HCT116 (cell line): ENCODE measurements at regions not wholly inside any gene's neighbourhood (a gene's known extent, or its start where the extent isn't known, plus 50 kb on each side); places are given as distances from the start of the nearest gene placed in this dataset.

Source experiments
- ATAC-seq: fragments of 200-7000 bp; cut with Tn5 transposase; 2 replicates; pipeline ENCODE4 v1.9.1; 2020; ENCODE audit warnings: mild to moderate bottlenecking, moderate library complexity
- BruUV-seq: library from RNA; stranded (reverse); fragments of 400-500 nt; replicated peaks from 2 replicates; lab custom pipeline; 2021; lab: Mats Ljungman, UMichigan
- CTCF ChIA-PET: fragments of 300-600 bp; sonication (Branson Sonifier 250); formaldehyde crosslinking; loops from one replicate; lab custom pipeline; 2021; ENCODE audit warnings: antibody characterized with exemption; lab: Charles Lee
- POLR2A ChIA-PET: fragments of 300-600, 350-600 bp; sonication (Branson Sonifier 250); formaldehyde crosslinking; loops from one replicate; lab custom pipeline; 2021; ENCODE audit warnings: antibody characterized with exemption; lab: Charles Lee
- RAD21 ChIA-PET, 2 experiments: fragments of 300-600 bp; sonication (Branson Sonifier 250); formaldehyde crosslinking; loops; one replicate each; lab custom pipeline; 2023; ENCODE audit warnings: low total read pairs in 2 of 2; ENCODE audit not compliant: uncharacterized antibody in 2 of 2, unreplicated experiment in 2 of 2, low non-redundant PET in 1 of 2; lab: Charles Lee
- DNase-seq: peaks from one replicate; pipeline ENCODE4 v3.0.0-alpha.2; 2010; ENCODE audit warnings: low read depth, low spot score
- H2AFZ ChIP-seq: fragments of 200-600 bp; shearing (Covaris generic), sonication (generic); 2 replicates; pipeline ENCODE4 v1.6.1; 2017; ENCODE audit warnings: low read depth, mixed run types, mixed read lengths, antibody characterized with exemption, low read length; ENCODE audit not compliant: poor library complexity, severe bottlenecking
- H3K27ac ChIP-seq: 2 replicates; pipeline ENCODE4 v1.5.1; 2012; ENCODE audit warnings: low read depth, low read length
- H3K27me3 ChIP-seq: fragments of 200-600 bp; sonication (generic); 2 replicates; pipeline ENCODE4 v1.6.1; 2016; ENCODE audit warnings: mixed run types, low read length, mixed read lengths; ENCODE audit not compliant: insufficient read depth
- H3K36me3 ChIP-seq, 2 experiments: fragments of 200-500 bp in 1 of 2; fragments of 200-600 bp in 1 of 2; sonication (Bioruptor generic) in 1 of 2; sonication (generic) in 1 of 2; 2 replicates each; pipeline versions ENCODE4 v1.5.1 to v1.6.1; 2014 to 2016; ENCODE audit warnings: low read length in 2 of 2, inconsistent platforms in 1 of 2, mixed read lengths in 1 of 2, mixed run types in 1 of 2; ENCODE audit not compliant: insufficient read depth in 2 of 2, control insufficient read depth in 1 of 2
- H3K4me1 ChIP-seq, 2 experiments: fragments of 200-600 bp in 1 of 2; sonication (generic) in 1 of 2; 2 replicates each; pipeline versions ENCODE4 v1.5.1 to v1.6.1; 2012 to 2017; ENCODE audit warnings: low read length in 2 of 2, inconsistent platforms in 1 of 2, mild to moderate bottlenecking in 1 of 2, mixed read lengths in 1 of 2, mixed run types in 1 of 2, moderate library complexity in 1 of 2; ENCODE audit not compliant: insufficient read depth in 2 of 2, control insufficient read depth in 1 of 2
- H3K4me2 ChIP-seq: fragments of 200-600 bp; sonication (generic); 2 replicates; pipeline ENCODE4 v1.6.1; 2017; ENCODE audit warnings: mixed run types, low read length, mixed read lengths
- H3K4me3 ChIP-seq, 2 experiments: fragments of 200-600 bp in 1 of 2; sonication (generic) in 1 of 2; replicated peaks in 1 of 2; 2 replicates each; pipeline ENCODE4 v1.5.1; 2011 to 2016; ENCODE audit warnings: low read length in 2 of 2, control low read depth in 1 of 2, low read depth in 1 of 2, mild to moderate bottlenecking in 1 of 2, mixed read lengths in 1 of 2, mixed run types in 1 of 2
- H3K79me2 ChIP-seq: fragments of 200-600 bp; sonication (generic); 2 replicates; pipeline ENCODE4 v1.6.1; 2017; ENCODE audit warnings: mild to moderate bottlenecking, mixed run types, low read length, moderate library complexity, mixed read lengths; ENCODE audit not compliant: insufficient read depth
- H3K9ac ChIP-seq: fragments of 200-600 bp; sonication (generic); 2 replicates; pipeline ENCODE4 v1.6.1; 2016; ENCODE audit warnings: low read length, mixed read lengths
- H3K9me2 ChIP-seq: fragments of 200-600 bp; sonication (generic), shearing (Covaris generic); 2 replicates; pipeline ENCODE4 v1.6.1; 2017; ENCODE audit warnings: mixed run types, mild to moderate bottlenecking, moderate library complexity; ENCODE audit not compliant: insufficient read depth
- H3K9me3 ChIP-seq, 2 experiments: fragments of 200-500 bp in 1 of 2; fragments of 200-600 bp in 1 of 2; sonication (Bioruptor generic) in 1 of 2; sonication (generic) in 1 of 2; 2 replicates each; pipeline ENCODE4 v1.6.1; 2014 to 2017; ENCODE audit warnings: low read length in 2 of 2, mixed read lengths in 2 of 2, inconsistent platforms in 1 of 2, low read depth in 1 of 2, mild to moderate bottlenecking in 1 of 2, mixed run types in 1 of 2, moderate library complexity in 1 of 2; ENCODE audit not compliant: control insufficient read depth in 1 of 2, insufficient read depth in 1 of 2
- H4K20me1 ChIP-seq: fragments of 200-600 bp; sonication (generic), shearing (Covaris generic); 2 replicates; pipeline ENCODE4 v1.6.1; 2017; ENCODE audit warnings: mixed run types, mild to moderate bottlenecking, moderate library complexity; ENCODE audit not compliant: insufficient read depth
- CEBPB ChIP-seq: IDR thresholded peaks from 2 replicates; pipeline ENCODE4 v1.6.1; 2012; ENCODE audit warnings: low read depth
- EGR1 ChIP-seq: IDR thresholded peaks from 2 replicates; pipeline ENCODE4 v1.6.1; 2012; ENCODE audit warnings: low read depth
- ELF1 ChIP-seq: IDR thresholded peaks from 2 replicates; pipeline ENCODE4 v1.6.1; 2012; ENCODE audit warnings: low read depth, borderline replicate concordance
- EZH2phosphoT487 ChIP-seq: fragments of 200-600 bp; IDR thresholded peaks from 2 replicates; pipeline ENCODE4 v1.6.1; 2018; ENCODE audit warnings: antibody characterized with exemption, borderline replicate concordance
- MAX ChIP-seq: IDR thresholded peaks from 2 replicates; pipeline ENCODE4 v1.6.1; 2012
- POLR2A ChIP-seq: IDR thresholded peaks from 2 replicates; pipeline ENCODE4 v1.7.0; 2011; ENCODE audit warnings: borderline replicate concordance; ENCODE audit not compliant: insufficient read depth, insufficient read length; ENCODE audit errors: extremely low read depth
- POLR2AphosphoS5 ChIP-seq: IDR thresholded peaks from 2 replicates; pipeline ENCODE4 v1.6.1; 2011; ENCODE audit warnings: mild to moderate bottlenecking, low read depth, low read length, moderate library complexity
- REST ChIP-seq: IDR thresholded peaks from 2 replicates; pipeline ENCODE4 v1.6.1; 2012; ENCODE audit warnings: low read depth
- SIN3A ChIP-seq: IDR thresholded peaks from 2 replicates; pipeline ENCODE4 v1.6.1; 2012; ENCODE audit warnings: low read depth
- SRF ChIP-seq: IDR thresholded peaks from 2 replicates; pipeline ENCODE4 v1.6.1; 2012; ENCODE audit warnings: low read depth
- TCF7L2 ChIP-seq: IDR thresholded peaks from 2 replicates; pipeline ENCODE4 v1.7.0; 2011; ENCODE audit warnings: borderline replicate concordance, inconsistent platforms; ENCODE audit not compliant: insufficient read depth, insufficient read length; ENCODE audit errors: extremely low read depth
- ZBTB33 ChIP-seq: IDR thresholded peaks from 2 replicates; pipeline ENCODE4 v1.6.1; 2011; ENCODE audit warnings: mild to moderate bottlenecking, low read length, moderate library complexity; ENCODE audit not compliant: insufficient replicate concordance; ENCODE audit errors: extremely low read depth
- ZFX ChIP-seq: fragments of 450-650 bp; IDR thresholded peaks from 2 replicates; pipeline ENCODE4 v1.6.1; 2017
- intact Hi-C: fragments of 100-400 bp; cut with micrococcal nuclease; formaldehyde crosslinking; loops from 2 replicates; pipeline ENCODE4 v1.10.0; 2022

- RAD21 ChIA-PET: no interaction called here
- Histone ChIP-seq H3K9ac (no peak overlapping the region), H3K27ac (no peak overlapping the region), H3K4me1 (no peaks in the 10 kb centered on the region), H4K20me1 (no peaks in the 10 kb centered on the region), H3K9me3 (no peaks in the 10 kb centered on the region), H3K4me3 (no peak overlapping the region), H3K9me2 (no peaks in the 10 kb centered on the region), H3K4me2 (no peak overlapping the region), H2AFZ (no peak overlapping the region), H3K27me3 (peaks cover 37% of the 10 kb centered on the region), H3K36me3 (no peaks in the 10 kb centered on the region), H3K79me2 (no peaks in the 10 kb centered on the region)
- intact Hi-C loops: no loop called here
- no peak for TF ChIP-seq TCF7L2
- DNase-seq (no peak), ATAC-seq (no peak)
- POLR2A ChIA-PET: no interaction called here
- CTCF ChIA-PET: no interaction called here
- no TSS peak for BruUV-seq
Observed at GRCh38 chr2:41954304-41955291, 93.2 kb upstream of the PKDCC start.

- Histone ChIP-seq H2AFZ (no peak overlapping the region), H3K27ac (no peak overlapping the region), H3K9me2 (no peaks in the 10 kb centered on the region), H3K4me2 (no peak overlapping the region), H3K4me3 (no peak overlapping the region), H4K20me1 (no peaks in the 10 kb centered on the region), H3K79me2 (no peaks in the 10 kb centered on the region), H3K27me3 (peaks cover 42% of the 10 kb centered on the region), H3K36me3 (no peaks in the 10 kb centered on the region), H3K4me1 (no peaks in the 10 kb centered on the region), H3K9ac (no peak overlapping the region), H3K9me3 (no peaks in the 10 kb centered on the region)
- DNase-seq (no peak), ATAC-seq (no peak)
- BruUV-seq: no TSS peak
- intact Hi-C loops: no loop called here
- ChIA-PET RAD21 (no interaction called here), CTCF (no interaction called here), POLR2A (no interaction called here)
- TF ChIP-seq SIN3A: no peak
- TF ChIP-seq POLR2A: no peak
- TF ChIP-seq EGR1: no peak
- no peak for TF ChIP-seq EZH2phosphoT487
- no peak for TF ChIP-seq ELF1
- no peak for TF ChIP-seq ZFX
- no peak for TF ChIP-seq MAX
- no peak for TF ChIP-seq SRF
- no peak for TF ChIP-seq REST
- TF ChIP-seq CEBPB: no peak
- TF ChIP-seq ZBTB33: no peak
- TF ChIP-seq POLR2AphosphoS5: no peak
Observed at GRCh38 chr2:41955316-41956043, 92.3 kb upstream of the PKDCC start.
